ENCODE measurements at regions not wholly inside any gene's neighbourhood (a gene's known extent, or its start where the extent isn't known, plus 50 kb on each side); places are given as distances from the start of the nearest gene placed in this dataset.
"Not testable (repeated sequence)": the region's sequence is repeated elsewhere in the genome, so short reads cannot be mapped to it uniquely, and the experiment has no call there.

GRCh38 chr7:25600262-25600920 lies 372.1 kb upstream of the NPVF start:
- no peak overlapping the region for H3K9ac ChIP-seq (ENCODE audit: low read length)
- no peaks in the 10 kb centered on the region for H3F3A ChIP-seq (ENCODE audit: insufficient read depth, low read length, poor library complexity, severe bottlenecking)
- no peaks in the 10 kb centered on the region for H3K27me3 ChIP-seq (ENCODE audit: insufficient read depth, low read depth, low read length)
- no peak for TF ChIP-seq REST (IDR thresholded peaks at IDR 0.05; ENCODE audit: borderline replicate concordance)
- no peak for TF ChIP-seq CTCF (IDR thresholded peaks at IDR 0.05; ENCODE audit: poor library complexity, severe bottlenecking)
- no peak for TF ChIP-seq RAD21 (conservative IDR thresholded peaks at IDR 0.05)
- no peak for TF ChIP-seq EP300 (conservative IDR thresholded peaks at IDR 0.05; ENCODE audit: poor library complexity, severe bottlenecking)
- TF ChIP-seq MXI1 (conservative IDR thresholded peaks at IDR 0.05; ENCODE audit: poor library complexity, severe bottlenecking) = no peak
- TF ChIP-seq EZH2 (IDR thresholded peaks at IDR 0.05; ENCODE audit: borderline replicate concordance, insufficient read depth, low read length, poor library complexity, severe bottlenecking) = no peak
- TF ChIP-seq POLR2AphosphoS5 (IDR thresholded peaks at IDR 0.05) = no peak
- no peak for TF ChIP-seq SMC3 (conservative IDR thresholded peaks at IDR 0.05; ENCODE audit: poor library complexity)
- no peak for TF ChIP-seq TAF1 (IDR thresholded peaks at IDR 0.05; ENCODE audit: low read depth)
- H4K20me1 ChIP-seq (ENCODE audit: insufficient read depth) = no peaks in the 10 kb centered on the region
- H3K36me3 ChIP-seq (ENCODE audit: insufficient read depth, low read length) = no peaks in the 10 kb centered on the region
- no peak overlapping the region for H3K4me3 ChIP-seq (ENCODE audit: low read length)
- H3K9me3 ChIP-seq (ENCODE audit: low read length) = no peaks in the 10 kb centered on the region
- H3K27ac ChIP-seq (ENCODE audit: low read length) = no peak overlapping the region
- no peaks in the 10 kb centered on the region for H3K79me2 ChIP-seq (replicated peaks; ENCODE audit: insufficient read depth, low read length)
- H3K9me2 ChIP-seq (ENCODE audit: insufficient read depth, low read length) = no peaks in the 10 kb centered on the region
- H3K4me2 ChIP-seq (ENCODE audit: low read length) = no peak overlapping the region
- H2AFZ ChIP-seq (ENCODE audit: low read depth, low read length) = no peak overlapping the region

GRCh38 chr7:25602730-25603426 lies 374.6 kb upstream of the NPVF start:
- not testable (repeated sequence) for H3F3A ChIP-seq (ENCODE audit: insufficient read depth, low read length, poor library complexity, severe bottlenecking); H4K20me1 ChIP-seq (ENCODE audit: insufficient read depth); H3K9me3 ChIP-seq (ENCODE audit: low read length); H3K9ac ChIP-seq (ENCODE audit: low read length); H3K79me2 ChIP-seq (replicated peaks; ENCODE audit: insufficient read depth, low read length); H3K27ac ChIP-seq (ENCODE audit: low read length); H3K27me3 ChIP-seq (ENCODE audit: insufficient read depth, low read depth, low read length); H3K4me2 ChIP-seq (ENCODE audit: low read length); H3K36me3 ChIP-seq (ENCODE audit: insufficient read depth, low read length); H3K4me3 ChIP-seq (ENCODE audit: low read length); H3K9me2 ChIP-seq (ENCODE audit: insufficient read depth, low read length); H2AFZ ChIP-seq (ENCODE audit: low read depth, low read length)

GRCh38 chr7:25603427-25603740 lies 375.1 kb upstream of the NPVF start:
- H3K36me3 ChIP-seq (ENCODE audit: insufficient read depth, low read length); H3K9me2 ChIP-seq (ENCODE audit: insufficient read depth, low read length); H3K27ac ChIP-seq (ENCODE audit: low read length); H3K9ac ChIP-seq (ENCODE audit: low read length); H3K27me3 ChIP-seq (ENCODE audit: insufficient read depth, low read depth, low read length); H2AFZ ChIP-seq (ENCODE audit: low read depth, low read length); H3K4me2 ChIP-seq (ENCODE audit: low read length); H4K20me1 ChIP-seq (ENCODE audit: insufficient read depth); H3K9me3 ChIP-seq (ENCODE audit: low read length); H3K79me2 ChIP-seq (replicated peaks; ENCODE audit: insufficient read depth, low read length); H3K4me3 ChIP-seq (ENCODE audit: low read length); H3F3A ChIP-seq (ENCODE audit: insufficient read depth, low read length, poor library complexity, severe bottlenecking): not testable (repeated sequence)

Measured in neural cell (in vitro differentiated cells).